A673 (cell line): ENCODE measurements at regions not wholly inside any gene's neighbourhood (a gene's known extent, or its start where the extent isn't known, plus 50 kb on each side); places are given as distances from the start of the nearest gene placed in this dataset.

Source experiments
- EZH2 ChIP-seq: fragments of 200-600 bp; sonication (generic); IDR thresholded peaks from 2 replicates; pipeline ENCODE4 v1.6.1; 2017; ENCODE audit warnings: borderline replicate concordance, low read depth, mild to moderate bottlenecking, mixed read lengths, antibody characterized with exemption, low read length; ENCODE audit not compliant: poor library complexity, severe bottlenecking
- TF ChIP-seq, protein P1 (sequence below): fragments of 300-800, 200-600 bp; sonication (generic); conservative IDR thresholded peaks from 2 replicates; pipeline ENCODE4 v1.5.1; 2017; ENCODE audit warnings: low read depth, mild to moderate bottlenecking, antibody characterized with exemption, low read length, moderate library complexity, mixed read lengths

DNA sequence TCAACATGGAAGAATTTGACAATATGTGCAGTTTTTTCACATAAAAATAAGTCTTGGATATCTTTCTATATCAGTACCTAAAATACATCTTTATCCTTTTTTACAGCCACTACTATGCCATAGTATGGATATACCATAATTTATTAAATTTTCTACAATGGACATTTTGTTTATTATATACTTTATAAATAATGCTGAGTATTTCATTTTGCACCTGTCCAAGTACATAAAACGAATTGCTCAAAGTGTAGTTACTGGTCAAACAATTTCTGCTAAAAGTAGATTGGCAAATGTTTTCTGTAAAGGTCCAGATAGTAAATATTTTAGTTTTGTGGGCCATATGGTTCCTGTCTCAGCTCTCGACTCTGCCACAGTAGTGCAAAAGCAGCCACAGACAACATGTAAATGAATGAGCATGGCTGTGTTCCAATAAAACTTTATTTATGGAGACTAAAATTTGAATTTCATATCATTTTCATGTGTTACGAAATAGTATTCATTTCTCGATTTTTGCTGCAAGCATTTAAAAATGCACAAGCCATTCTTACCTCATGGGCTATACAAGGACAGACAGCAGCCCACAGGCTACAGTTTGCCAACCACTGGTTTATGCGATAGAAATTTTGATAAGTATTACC lies 96.9 kb upstream of the STEAP1B start:
- TF ChIP-seq, protein P1, sequence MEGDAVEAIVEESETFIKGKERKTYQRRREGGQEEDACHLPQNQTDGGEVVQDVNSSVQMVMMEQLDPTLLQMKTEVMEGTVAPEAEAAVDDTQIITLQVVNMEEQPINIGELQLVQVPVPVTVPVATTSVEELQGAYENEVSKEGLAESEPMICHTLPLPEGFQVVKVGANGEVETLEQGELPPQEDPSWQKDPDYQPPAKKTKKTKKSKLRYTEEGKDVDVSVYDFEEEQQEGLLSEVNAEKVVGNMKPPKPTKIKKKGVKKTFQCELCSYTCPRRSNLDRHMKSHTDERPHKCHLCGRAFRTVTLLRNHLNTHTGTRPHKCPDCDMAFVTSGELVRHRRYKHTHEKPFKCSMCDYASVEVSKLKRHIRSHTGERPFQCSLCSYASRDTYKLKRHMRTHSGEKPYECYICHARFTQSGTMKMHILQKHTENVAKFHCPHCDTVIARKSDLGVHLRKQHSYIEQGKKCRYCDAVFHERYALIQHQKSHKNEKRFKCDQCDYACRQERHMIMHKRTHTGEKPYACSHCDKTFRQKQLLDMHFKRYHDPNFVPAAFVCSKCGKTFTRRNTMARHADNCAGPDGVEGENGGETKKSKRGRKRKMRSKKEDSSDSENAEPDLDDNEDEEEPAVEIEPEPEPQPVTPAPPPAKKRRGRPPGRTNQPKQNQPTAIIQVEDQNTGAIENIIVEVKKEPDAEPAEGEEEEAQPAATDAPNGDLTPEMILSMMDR: no peak
- TF ChIP-seq EZH2: no peak
